DMS153 (cell line): ENCODE measurements at regions not wholly inside any gene's neighbourhood (a gene's known extent, or its start where the extent isn't known, plus 50 kb on each side); places are given as distances from the start of the nearest gene placed in this dataset.

Source experiments
- DNase-seq: peaks from one replicate; lab custom pipeline; 2025; lab: John Stamatoyannopoulos, UW

GRCh38 chr4:167492007-167492406 lies 257.7 kb upstream of the SPOCK3 start:
- DNase-seq: no peak

- no peak for DNase-seq
These were observed 275.3 kb upstream of the SPOCK3 start for GRCh38 chr4:167509551-167509950.

- DNase-seq: no peak
These were observed 289.8 kb upstream of the SPOCK3 start for GRCh38 chr4:167524091-167524490.

- DNase-seq: no peak
These were observed 303.5 kb upstream of the SPOCK3 start for GRCh38 chr4:167537761-167538160.

- DNase-seq: no peak
These were observed 307.0 kb upstream of the SPOCK3 start for GRCh38 chr4:167541286-167541685.

- DNase-seq: no peak
These were observed 310.1 kb upstream of the SPOCK3 start for GRCh38 chr4:167544391-167544790.

GRCh38 chr4:167550021-167550420 lies 315.7 kb upstream of the SPOCK3 start:
- DNase-seq: no peak

GRCh38 chr4:167555338-167556022 lies 321.2 kb upstream of the SPOCK3 start:
- DNase-seq: no peak

GRCh38 chr4:167578906-167579305 lies 344.6 kb upstream of the SPOCK3 start:
- no peak for DNase-seq

- no peak for DNase-seq
These were observed 347.2 kb upstream of the SPOCK3 start for GRCh38 chr4:167581449-167581965.

- DNase-seq: no peak
These were observed 353.1 kb upstream of the SPOCK3 start for GRCh38 chr4:167587361-167587760.

GRCh38 chr4:167595898-167596297 lies 361.6 kb upstream of the SPOCK3 start:
- DNase-seq: no peak

GRCh38 chr4:167602157-167602556 lies 367.9 kb upstream of the SPOCK3 start:
- DNase-seq: no peak

- no peak for DNase-seq
These were observed 372.3 kb upstream of the SPOCK3 start for GRCh38 chr4:167606551-167606950.

- DNase-seq: no peak
These were observed 379.1 kb upstream of the SPOCK3 start for GRCh38 chr4:167613381-167613780.

GRCh38 chr4:167614866-167615265 lies 380.6 kb upstream of the SPOCK3 start:
- DNase-seq: no peak

- DNase-seq: no peak
These were observed 382.2 kb upstream of the SPOCK3 start for GRCh38 chr4:167616476-167616875.

GRCh38 chr4:167622481-167623240 lies 388.4 kb upstream of the SPOCK3 start:
- DNase-seq: peak; percentile 9

GRCh38 chr4:167623241-167623572 lies 388.9 kb upstream of the SPOCK3 start:
- no peak for DNase-seq

- no peak for DNase-seq
These were observed 395.0 kb upstream of the SPOCK3 start for GRCh38 chr4:167629272-167629671.

- DNase-seq: no peak
These were observed 408.0 kb upstream of the SPOCK3 start for GRCh38 chr4:167642250-167642649.

- no peak for DNase-seq
These were observed 411.1 kb upstream of the SPOCK3 start for GRCh38 chr4:167645358-167645757.

- no peak for DNase-seq
These were observed 418.0 kb upstream of the SPOCK3 start for GRCh38 chr4:167652267-167652666.
